A549 (cell line): ENCODE measurements at regions not wholly inside any gene's neighbourhood (a gene's known extent, or its start where the extent isn't known, plus 50 kb on each side); places are given as distances from the start of the nearest gene placed in this dataset.

Source experiments
- ATAC-seq, 2 experiments: fragments of 200-7000 bp in 1 of 2; fragments of >200 bp in 1 of 2; cut with Nextera tagmentation in 1 of 2; cut with Tn5 transposase in 1 of 2; 3 replicates each; pipeline versions ENCODE4 v1.8.0 to v1.9.1; 2018 to 2020; ENCODE audit warnings: mild to moderate bottlenecking in 1 of 2, moderate library complexity in 1 of 2
- CTCF ChIA-PET: fragments of 300-600 bp; sonication (Branson Sonifier 250); formaldehyde crosslinking; extraction: SDS; loops from one replicate; lab custom pipeline; 2021; ENCODE audit warnings: antibody characterized with exemption, inconsistent platforms; lab: Yijun Ruan, JAX
- POLR2A ChIA-PET: fragments of 350-600 bp; formaldehyde crosslinking; extraction: SDS; loops from one replicate; lab custom pipeline; 2021; ENCODE audit warnings: antibody characterized with exemption, inconsistent platforms; lab: Yijun Ruan, JAX
- DNase-seq, 2 experiments: peaks; one replicate each; pipeline versions ENCODE4 v3.0.0 to v3.0.0-alpha.2; 2011 to 2016; ENCODE audit warnings: low read depth in 1 of 2, low spot score in 1 of 2
- FAIRE-seq: peaks from 2 replicates; lab custom pipeline; 2011; peaks lifted over from hg19 to GRCh38; lab: Jason Lieb, UNC
- H3K27ac ChIP-seq, 2 experiments: fragments of >200 bp; sonication (Bioruptor Twin); formaldehyde crosslinking; 3 replicates each; pipeline ENCODE4 v1.5.1; 2016 to 2017
- H3K4me1 ChIP-seq: fragments of >200 bp; sonication (Bioruptor Twin); formaldehyde crosslinking; 3 replicates; pipeline ENCODE4 v1.6.1; 2016
- H3K4me2 ChIP-seq: fragments of >200 bp; sonication (Bioruptor Twin); formaldehyde crosslinking; 3 replicates; pipeline ENCODE4 v1.6.1; 2016
- H3K4me3 ChIP-seq: fragments of >200 bp; sonication (Bioruptor Twin); formaldehyde crosslinking; 3 replicates; pipeline ENCODE4 v1.5.1; 2016
- H3K9me3 ChIP-seq: fragments of >200 bp; sonication (Bioruptor Twin); formaldehyde crosslinking; 3 replicates; pipeline ENCODE4 v1.6.1; 2016
- ATOH8 ChIP-seq: fragments of 250-450 bp; sonication (Bioruptor Pico); IDR thresholded peaks from 2 replicates; pipeline ENCODE4 v1.5.0; 2020; ENCODE audit warnings: low read depth, mild to moderate bottlenecking, moderate library complexity
- BCL3 ChIP-seq: fragments of >200 bp; sonication (Bioruptor Twin); formaldehyde crosslinking; IDR thresholded peaks from 3 replicates; pipeline ENCODE4 v1.6.1; 2016
- CTCF ChIP-seq: fragments of >200 bp; sonication (Bioruptor Twin); formaldehyde crosslinking; IDR thresholded peaks from 3 replicates; pipeline ENCODE4 v1.5.1; 2016
- ELK1 ChIP-seq: fragments of 150-350 bp; IDR thresholded peaks from 2 replicates; pipeline ENCODE4 v1.6.1; 2014; ENCODE audit warnings: low read depth, mild to moderate bottlenecking, low read length
- FOSB ChIP-seq: fragments of 250-450 bp; sonication (Bioruptor Pico); IDR thresholded peaks from 2 replicates; pipeline ENCODE4 v1.5.0; 2020; ENCODE audit warnings: mild to moderate bottlenecking, moderate library complexity
- FOXS1 ChIP-seq: fragments of 250-450 bp; sonication (Bioruptor Pico); IDR thresholded peaks from 2 replicates; pipeline ENCODE4 v1.5.0; 2020; ENCODE audit warnings: mild to moderate bottlenecking, moderate library complexity
- GATA3 ChIP-seq: IDR thresholded peaks from 2 replicates; pipeline ENCODE4 v1.6.1; 2012; ENCODE audit warnings: borderline replicate concordance
- HDAC2 ChIP-seq: fragments of 200-600 bp; sonication (generic); IDR thresholded peaks from 2 replicates; pipeline ENCODE4 v1.6.1; 2016
- HEYL ChIP-seq: fragments of 250-450 bp; sonication (Bioruptor Pico); IDR thresholded peaks from 2 replicates; pipeline ENCODE4 v1.8.0; 2021; ENCODE audit warnings: mild to moderate bottlenecking, moderate library complexity
- HMGXB4 ChIP-seq: fragments of 250-450 bp; sonication (Bioruptor Pico); IDR thresholded peaks from 2 replicates; pipeline ENCODE4 v1.5.0; 2021; ENCODE audit warnings: mild to moderate bottlenecking, moderate library complexity, borderline replicate concordance
- HOXB5 ChIP-seq: fragments of 250-450 bp; sonication (Bioruptor Pico); IDR thresholded peaks from 2 replicates; pipeline ENCODE4 v1.5.0; 2020; ENCODE audit warnings: mild to moderate bottlenecking, moderate library complexity
- MAZ ChIP-seq: fragments of 150-350 bp; IDR thresholded peaks from 2 replicates; pipeline ENCODE4 v1.6.1; 2014; ENCODE audit warnings: antibody characterized with exemption, low read depth, low read length, borderline replicate concordance
- PBX3 ChIP-seq: IDR thresholded peaks from 2 replicates; pipeline ENCODE4 v1.6.1; 2012
- POLR2A ChIP-seq: IDR thresholded peaks from 2 replicates; pipeline ENCODE4 v1.6.1; 2012; ENCODE audit warnings: mild to moderate bottlenecking, low read length
- POLR2AphosphoS2 ChIP-seq: conservative IDR thresholded peaks from 2 replicates; pipeline ENCODE4 v1.6.1; 2012; ENCODE audit warnings: low read length, improper control_type of control experiment, inconsistent platforms
- REST ChIP-seq: fragments of 200-600 bp; sonication (generic); IDR thresholded peaks from 2 replicates; pipeline ENCODE4 v1.6.1; 2016; ENCODE audit warnings: antibody characterized with exemption, mild to moderate bottlenecking, moderate library complexity
- RFX5 ChIP-seq: fragments of 450-650 bp; IDR thresholded peaks from 2 replicates; pipeline ENCODE4 v1.7.1; 2014; ENCODE audit warnings: antibody characterized with exemption, mild to moderate bottlenecking, moderate library complexity
- RNF2 ChIP-seq: fragments of 200-600 bp; sonication (generic); IDR thresholded peaks from 2 replicates; pipeline ENCODE4 v1.6.1; 2016; ENCODE audit warnings: low read depth, mild to moderate bottlenecking, antibody characterized with exemption, moderate library complexity, borderline replicate concordance
- TFCP2L1 ChIP-seq: fragments of 250-450 bp; sonication (Bioruptor Pico); IDR thresholded peaks from 2 replicates; pipeline ENCODE4 v1.5.0; 2021; ENCODE audit warnings: mild to moderate bottlenecking
- TP53 ChIP-seq: fragments of 250-450 bp; sonication (Bioruptor Pico); IDR thresholded peaks from 2 replicates; pipeline ENCODE4 v1.5.0; 2021; ENCODE audit warnings: mild to moderate bottlenecking, moderate library complexity
- ZC3H11A ChIP-seq: fragments of 450-650 bp; IDR thresholded peaks from 2 replicates; pipeline ENCODE4 v1.6.1; 2014; ENCODE audit warnings: antibody characterized with exemption, mild to moderate bottlenecking
- WGBS: methylation state at CpG from one replicate; pipeline ENCODE4 v1.1.6; 2017; ENCODE audit errors: missing lambda C conversion rate; 5-methylcytosine and 5-hydroxymethylcytosine counted together

- DNase-seq (no peak), FAIRE-seq (no peak), ATAC-seq (no peak)
- 2% methylated on average over 3 of the region's 3 CpGs for WGBS
- no peaks in the 10 kb centered on the region for H3K9me3 ChIP-seq
- ChIA-PET POLR2A (no interaction called here), CTCF (interaction anchor here (0.6 kb wide), 1 partner anchor 52 kb away, joined by 3 read pairs; no protein-coding TSS in a partner anchor)
- H3K4me1 ChIP-seq: no peaks in the 10 kb centered on the region
- TF ChIP-seq HOXB5 (CRISPR knock-in tag): no peak
- no peak for TF ChIP-seq TFCP2L1 (CRISPR knock-in tag)
- peak; percentile 59 for TF ChIP-seq REST
- H3K27ac ChIP-seq: no peak overlapping the region
- no peak overlapping the region for H3K4me3 ChIP-seq
- H3K4me2 ChIP-seq: no peak overlapping the region
Measured at GRCh38 chr18:77360315-77361190, 110.9 kb downstream of the GALR1 start.

GRCh38 chr18:77361382-77361781 is 111.7 kb downstream of the GALR1 start:
- CTCF ChIA-PET: no interaction called here
- WGBS: 0% methylated on average over 1 of the region's 1 CpG

GRCh38 chr18:77365667-77366066 is 116.0 kb downstream of the GALR1 start:
- no peaks in the 10 kb centered on the region for H3K4me1 ChIP-seq
- POLR2A ChIA-PET: no interaction called here
- H3K4me3 ChIP-seq: no peak overlapping the region
- H3K27ac ChIP-seq: no peak overlapping the region
- FAIRE-seq: no peak
- ATAC-seq: no peak
- H3K9me3 ChIP-seq: peaks cover 8% of the 10 kb centered on the region; the same call in 1 of the 3 replicates
- 77% methylated on average over 2 of the region's 2 CpGs for WGBS
- DNase-seq: no peak
- CTCF ChIA-PET: no interaction called here
- no peak overlapping the region for H3K4me2 ChIP-seq
- TF ChIP-seq MAZ (no peak), TFCP2L1 (CRISPR knock-in tag) (no peak), CTCF (no peak), POLR2A (no peak), ZC3H11A (no peak), POLR2AphosphoS2 (no peak), BCL3 (no peak), HEYL (no peak), TP53 (CRISPR knock-in tag) (no peak), FOSB (CRISPR knock-in tag) (no peak), HOXB5 (CRISPR knock-in tag) (no peak), HMGXB4 (CRISPR knock-in tag) (no peak), ATOH8 (CRISPR knock-in tag) (no peak), FOXS1 (no peak), PBX3 (no peak), GATA3 (no peak), ELK1 (no peak), RFX5 (no peak)

More at GRCh38 chr18:77361382-77361781, 111.7 kb downstream of the GALR1 start:
- no peak overlapping the region for H3K4me3 ChIP-seq
- no peak for ATAC-seq
- no peak overlapping the region for H3K4me2 ChIP-seq
- H3K9me3 ChIP-seq: no peaks in the 10 kb centered on the region
- POLR2A ChIA-PET: no interaction called here
- FAIRE-seq: no peak
- H3K27ac ChIP-seq: no peak overlapping the region
- TF ChIP-seq HDAC2 (no peak), RNF2 (no peak)
- DNase-seq: no peak
- no peaks in the 10 kb centered on the region for H3K4me1 ChIP-seq
